GM12864 (cell line): ENCODE measurements at regions not wholly inside any gene's neighbourhood (a gene's known extent, or its start where the extent isn't known, plus 50 kb on each side); places are given as distances from the start of the nearest gene placed in this dataset.

Experiments
- DNase-seq: peaks from one replicate; pipeline ENCODE4 v3.0.0-alpha.2; 2011; ENCODE audit warnings: low read depth
- H3K4me3 ChIP-seq: 2 replicates; pipeline ENCODE4 v1.5.1; 2011; ENCODE audit warnings: mild to moderate bottlenecking, low read depth, low read length, control low read depth
- TF ChIP-seq, protein P1 (sequence below): IDR thresholded peaks from 2 replicates; pipeline ENCODE4 v1.5.1; 2011; ENCODE audit warnings: low read depth, mild to moderate bottlenecking, moderate library complexity, low read length, control low read depth, inconsistent platforms; ENCODE audit errors: missing control alignments

DNA sequence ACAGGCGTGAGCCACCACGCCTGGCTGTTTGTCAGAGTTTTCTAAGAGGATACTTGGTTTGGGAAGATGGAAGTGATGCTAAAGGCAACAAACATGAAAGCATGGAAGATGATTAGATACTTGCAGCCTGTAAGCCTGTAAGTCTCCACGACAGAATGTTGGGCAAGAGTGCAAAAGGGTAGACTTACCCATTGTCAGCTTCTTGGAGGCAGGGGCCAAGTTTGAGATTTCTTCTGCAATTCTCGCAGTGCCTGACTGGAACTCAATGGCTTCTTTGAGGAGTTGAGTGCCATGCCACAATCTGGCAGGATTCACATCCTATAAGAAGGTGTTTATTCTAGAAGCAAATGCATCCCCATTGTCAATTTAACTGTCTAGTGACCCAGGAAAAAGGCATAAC is 70.1 kb upstream of the EFEMP1 start:
- no peak overlapping the region for H3K4me3 ChIP-seq
- DNase-seq, result no peak
- TF ChIP-seq, protein P1, sequence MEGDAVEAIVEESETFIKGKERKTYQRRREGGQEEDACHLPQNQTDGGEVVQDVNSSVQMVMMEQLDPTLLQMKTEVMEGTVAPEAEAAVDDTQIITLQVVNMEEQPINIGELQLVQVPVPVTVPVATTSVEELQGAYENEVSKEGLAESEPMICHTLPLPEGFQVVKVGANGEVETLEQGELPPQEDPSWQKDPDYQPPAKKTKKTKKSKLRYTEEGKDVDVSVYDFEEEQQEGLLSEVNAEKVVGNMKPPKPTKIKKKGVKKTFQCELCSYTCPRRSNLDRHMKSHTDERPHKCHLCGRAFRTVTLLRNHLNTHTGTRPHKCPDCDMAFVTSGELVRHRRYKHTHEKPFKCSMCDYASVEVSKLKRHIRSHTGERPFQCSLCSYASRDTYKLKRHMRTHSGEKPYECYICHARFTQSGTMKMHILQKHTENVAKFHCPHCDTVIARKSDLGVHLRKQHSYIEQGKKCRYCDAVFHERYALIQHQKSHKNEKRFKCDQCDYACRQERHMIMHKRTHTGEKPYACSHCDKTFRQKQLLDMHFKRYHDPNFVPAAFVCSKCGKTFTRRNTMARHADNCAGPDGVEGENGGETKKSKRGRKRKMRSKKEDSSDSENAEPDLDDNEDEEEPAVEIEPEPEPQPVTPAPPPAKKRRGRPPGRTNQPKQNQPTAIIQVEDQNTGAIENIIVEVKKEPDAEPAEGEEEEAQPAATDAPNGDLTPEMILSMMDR, result no peak

DNA sequence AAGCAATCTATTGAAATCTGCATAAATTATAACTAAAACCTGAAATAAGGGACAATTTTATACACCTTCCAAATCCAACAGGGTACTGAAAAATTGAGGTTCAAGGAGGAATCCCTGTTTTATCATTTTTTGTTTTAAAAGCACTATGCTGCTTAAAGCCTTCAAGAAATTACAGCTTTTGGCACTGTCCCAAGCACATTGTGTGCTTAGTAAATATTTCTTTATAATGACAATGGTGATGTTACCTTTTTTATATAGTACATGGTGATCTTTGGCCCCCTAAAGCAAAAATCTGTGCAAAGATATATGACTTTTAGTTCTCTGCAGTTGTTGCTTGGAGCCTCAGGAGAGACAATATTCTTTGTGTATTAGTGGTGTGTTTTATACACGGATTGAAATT is 71.6 kb upstream of the EFEMP1 start:
- no peak overlapping the region for H3K4me3 ChIP-seq
- TF ChIP-seq, protein P1, result no peak
- DNase-seq, result no peak

DNA sequence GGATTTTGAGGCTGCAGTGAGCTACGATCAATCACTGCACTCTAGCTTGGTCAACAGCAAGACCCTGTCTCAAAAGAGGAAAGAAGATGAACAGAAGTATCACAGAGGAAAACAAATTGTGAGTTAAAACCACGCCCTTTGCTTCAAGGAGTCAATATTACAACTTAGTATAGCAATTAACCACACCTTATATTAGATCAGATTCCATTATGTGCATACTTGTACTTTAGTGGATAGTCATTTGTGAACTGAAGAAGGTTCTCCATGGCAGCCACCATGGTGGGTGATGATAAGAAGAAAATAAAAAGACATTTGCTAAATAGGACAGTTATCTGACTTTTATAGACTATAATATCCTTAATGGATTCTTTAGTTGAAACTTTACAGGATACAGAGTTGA is 72.3 kb upstream of the EFEMP1 start:
- DNase-seq, result no peak
- TF ChIP-seq, protein P1, result no peak
- no peak overlapping the region for H3K4me3 ChIP-seq

DNA sequence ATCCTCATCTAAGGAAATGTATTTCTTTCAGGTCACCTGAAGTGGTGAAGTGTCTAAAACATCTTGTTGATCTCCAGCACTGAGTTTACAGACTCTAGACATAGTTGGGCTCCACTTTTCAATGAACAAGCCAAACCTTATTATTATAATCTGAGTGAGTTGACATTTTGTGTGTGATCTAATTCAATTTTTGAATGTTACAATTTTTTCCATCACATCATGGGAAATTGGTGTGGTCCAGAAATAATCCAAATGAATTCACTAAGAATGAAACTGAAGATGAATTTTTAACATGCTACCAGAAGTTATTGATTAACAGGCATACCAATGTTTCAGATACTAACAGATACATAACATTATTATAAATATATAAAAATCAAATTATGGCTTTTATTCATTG is 75.6 kb upstream of the EFEMP1 start:
- no peak overlapping the region for H3K4me3 ChIP-seq
- no peak for DNase-seq
- TF ChIP-seq, protein P1, result no peak

DNA sequence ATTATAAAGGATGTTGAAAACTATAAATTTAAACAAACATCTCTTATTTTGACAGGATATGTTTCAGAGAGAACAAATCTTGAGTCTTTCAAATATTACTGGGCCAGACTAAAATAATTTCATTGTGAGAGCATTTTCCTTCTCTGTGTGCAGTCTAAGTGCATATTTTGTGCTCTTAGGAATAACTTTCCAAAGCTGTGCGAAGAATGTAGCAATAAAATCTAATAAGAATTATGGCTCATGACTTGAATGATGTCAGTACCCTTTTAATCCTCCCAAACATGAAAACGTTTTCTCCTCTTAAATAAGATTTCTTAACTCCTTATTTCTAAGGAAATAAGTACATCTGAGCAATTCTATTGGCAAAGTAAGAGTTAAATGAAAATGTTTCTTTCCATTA is 76.2 kb upstream of the EFEMP1 start:
- DNase-seq, result no peak
- TF ChIP-seq, protein P1, result no peak

DNA sequence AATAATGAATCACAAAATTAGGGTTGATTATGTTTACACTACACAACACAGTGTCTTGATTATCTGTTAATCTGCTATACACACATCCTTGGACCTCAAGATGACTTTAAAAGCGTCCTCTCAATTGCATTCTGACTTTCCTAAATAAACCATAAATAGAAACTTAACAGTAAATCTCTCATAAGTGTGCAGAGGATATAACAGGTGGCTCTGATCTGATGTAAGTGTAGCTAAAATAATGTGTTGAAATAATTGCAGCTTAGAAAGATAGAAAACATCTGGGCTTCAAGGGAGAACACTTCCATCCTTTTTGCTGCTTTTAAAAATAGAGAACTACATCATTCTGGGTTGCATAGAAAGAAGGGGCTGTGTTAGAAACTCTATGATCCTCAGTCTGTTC is 78.4 kb upstream of the EFEMP1 start:
- TF ChIP-seq, protein P1, result no peak
- no peak for DNase-seq
- H3K4me3 ChIP-seq, result no peak overlapping the region

More for the DNA sequence above, 76.2 kb upstream of the EFEMP1 start:
- no peak overlapping the region for H3K4me3 ChIP-seq

DNA sequence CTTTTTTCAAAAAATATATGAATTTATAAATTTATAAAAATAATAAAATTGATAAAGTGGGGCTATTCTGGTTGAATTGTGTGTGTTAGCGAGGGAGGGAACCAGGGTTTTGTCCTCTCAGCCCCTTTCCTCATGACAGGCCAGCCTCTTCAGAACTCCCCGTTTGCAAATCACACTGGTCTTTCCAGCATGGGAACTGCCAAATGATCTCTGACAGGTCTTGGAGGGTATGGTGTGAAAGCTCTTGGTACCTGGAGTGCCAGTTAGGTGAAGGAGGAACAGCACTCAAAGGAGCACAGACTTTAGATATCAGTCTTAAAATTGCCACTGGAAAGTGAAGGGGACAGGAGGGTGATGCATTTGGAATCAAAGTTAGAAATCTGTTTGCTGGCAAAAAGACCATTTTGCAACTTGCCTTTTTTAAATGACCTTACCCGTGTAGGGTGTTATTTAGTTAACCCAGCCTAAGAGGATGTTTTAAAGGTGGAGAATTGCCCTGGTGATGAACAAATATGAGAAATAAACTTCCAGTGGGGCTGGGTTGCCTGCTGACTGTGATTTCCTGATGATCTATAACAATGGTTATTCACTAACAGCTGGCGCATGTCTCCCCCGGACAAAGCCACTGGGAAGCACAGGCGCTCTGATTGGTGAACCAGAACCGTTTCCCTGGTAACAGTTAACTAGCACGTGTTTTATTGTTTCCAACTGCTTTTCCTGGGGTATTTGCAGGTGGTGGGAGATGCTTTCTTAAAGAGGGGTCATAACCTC is 85.3 kb upstream of the EFEMP1 start:
- H3K4me3 ChIP-seq, result no peak overlapping the region
- TF ChIP-seq, protein P1, result no peak
- no peak for DNase-seq
